IMR-90 (cell line): ENCODE measurements at regions not wholly inside any gene's neighbourhood (a gene's known extent, or its start where the extent isn't known, plus 50 kb on each side); places are given as distances from the start of the nearest gene placed in this dataset.
A peak's percentile ranks its signal among the peaks of the same experiment; 100 is the strongest.

ENCODE experiments used
- ATAC-seq: fragments of 200-7000 bp; cut with Tn5 transposase; 2 replicates; pipeline ENCODE4 v1.9.1; 2020; ENCODE audit warnings: low read depth, mild to moderate bottlenecking, moderate library complexity
- BruUV-seq: library from RNA; stranded (reverse); fragments of 400-500 nt; replicated peaks from 2 replicates; lab custom pipeline; 2021; lab: Mats Ljungman, UMichigan
- CTCF ChIA-PET: fragments of 300-600 bp; formaldehyde crosslinking; extraction: SDS; loops from one replicate; lab custom pipeline; 2021; ENCODE audit warnings: antibody characterized with exemption; lab: Yijun Ruan, JAX
- POLR2A ChIA-PET: fragments of 300-600 bp; sonication (Branson Sonifier 250); formaldehyde crosslinking; loops from one replicate; lab custom pipeline; 2022; ENCODE audit warnings: antibody characterized with exemption; ENCODE audit not compliant: unreplicated experiment; lab: Charles Lee
- DNase-seq: peaks from one replicate; pipeline ENCODE4 v3.0.0; 2013
- H2AFZ ChIP-seq: replicated peaks from 2 replicates; pipeline ENCODE3; 2013; ENCODE audit warnings: low read length, mild to moderate bottlenecking; ENCODE audit not compliant: poor library complexity
- H2AK5ac ChIP-seq: 2 replicates; pipeline ENCODE4 v1.6.1; 2013; ENCODE audit warnings: low read depth, low read length, inconsistent platforms
- H2AK9ac ChIP-seq: replicated peaks from 2 replicates; pipeline ENCODE3; 2013; ENCODE audit warnings: mild to moderate bottlenecking, low read depth, low read length, moderate library complexity; ENCODE audit not compliant: poor library complexity
- H2BK120ac ChIP-seq: 2 replicates; pipeline ENCODE4 v1.6.1; 2013; ENCODE audit warnings: low read depth, low read length, inconsistent platforms
- H2BK15ac ChIP-seq: 3 replicates; pipeline ENCODE4 v1.6.1; 2013; ENCODE audit warnings: low read depth, low read length, inconsistent platforms
- H2BK20ac ChIP-seq: 2 replicates; pipeline ENCODE4 v1.6.1; 2013; ENCODE audit warnings: low read depth, mild to moderate bottlenecking, inconsistent platforms, low read length, moderate library complexity
- H2BK5ac ChIP-seq: 2 replicates; pipeline ENCODE4 v1.6.1; 2013; ENCODE audit warnings: mild to moderate bottlenecking, low read depth, low read length, inconsistent platforms; ENCODE audit not compliant: poor library complexity, severe bottlenecking
- H3K14ac ChIP-seq: replicated peaks from 2 replicates; pipeline ENCODE4 v1.6.1; 2013; ENCODE audit warnings: low read depth, low read length, inconsistent platforms
- H3K18ac ChIP-seq: 2 replicates; pipeline ENCODE4 v1.6.1; 2013; ENCODE audit warnings: low read depth, low read length, control low read depth
- H3K23ac ChIP-seq: 2 replicates; pipeline ENCODE4 v1.6.1; 2013; ENCODE audit warnings: low read depth, low read length, inconsistent platforms
- H3K27ac ChIP-seq: 2 replicates; pipeline ENCODE4 v1.5.1; 2013; ENCODE audit warnings: mild to moderate bottlenecking, control low read depth, low read length; ENCODE audit not compliant: insufficient read depth
- H3K27me3 ChIP-seq: 2 replicates; pipeline ENCODE4 v1.6.1; 2013; ENCODE audit warnings: low read length; ENCODE audit not compliant: control insufficient read depth, insufficient read depth
- H3K36me3 ChIP-seq: 2 replicates; pipeline ENCODE4 v1.6.1; 2013; ENCODE audit warnings: low read length, mixed read lengths; ENCODE audit not compliant: control insufficient read depth, insufficient read depth
- H3K4ac ChIP-seq: 2 replicates; pipeline ENCODE4 v1.6.1; 2013; ENCODE audit warnings: low read depth, low read length, inconsistent platforms
- H3K4me1 ChIP-seq: 2 replicates; pipeline ENCODE4 v1.6.1; 2013; ENCODE audit warnings: low read length, mixed read lengths; ENCODE audit not compliant: control insufficient read depth, insufficient read depth
- H3K4me2 ChIP-seq: 2 replicates; pipeline ENCODE4 v1.6.1; 2013; ENCODE audit warnings: low read depth, mild to moderate bottlenecking, control low read depth, low read length, moderate library complexity
- H3K4me3 ChIP-seq: 2 replicates; pipeline ENCODE4 v1.5.1; 2013; ENCODE audit warnings: low read depth, mild to moderate bottlenecking, control low read depth, low read length, moderate library complexity; ENCODE audit not compliant: insufficient read depth
- H3K56ac ChIP-seq: 2 replicates; pipeline ENCODE4 v1.6.1; 2013; ENCODE audit warnings: low read length, inconsistent platforms; ENCODE audit not compliant: insufficient read depth; ENCODE audit errors: extremely low read depth
- H3K79me1 ChIP-seq, 2 experiments: 2 replicates each; pipeline ENCODE4 v1.6.1; 2013; ENCODE audit warnings: low read length in 2 of 2, inconsistent platforms in 1 of 2, low read depth in 1 of 2
- H3K9ac ChIP-seq: 2 replicates; pipeline ENCODE4 v1.6.1; 2013; ENCODE audit warnings: low read depth, low read length, control low read depth
- H3K9me1 ChIP-seq: 2 replicates; pipeline ENCODE4 v1.6.1; 2013; ENCODE audit warnings: low read length, inconsistent platforms; ENCODE audit not compliant: insufficient read depth
- H3K9me3 ChIP-seq: 2 replicates; pipeline ENCODE4 v1.6.1; 2013; ENCODE audit warnings: low read length; ENCODE audit not compliant: control insufficient read depth, insufficient read depth
- H4K20me1 ChIP-seq: 2 replicates; pipeline ENCODE4 v1.6.1; 2013; ENCODE audit warnings: low read length, inconsistent platforms; ENCODE audit not compliant: insufficient read depth
- H4K5ac ChIP-seq: 2 replicates; pipeline ENCODE4 v1.6.1; 2013; ENCODE audit warnings: mild to moderate bottlenecking, low read depth, low read length, control low read depth
- H4K8ac ChIP-seq, 2 experiments: 2 replicates each; pipeline ENCODE4 v1.6.1; 2013; ENCODE audit warnings: low read depth in 2 of 2, low read length in 2 of 2, control low read depth in 1 of 2, inconsistent platforms in 1 of 2
- H4K91ac ChIP-seq: 2 replicates; pipeline ENCODE4 v1.6.1; 2013; ENCODE audit warnings: low read depth, low read length, inconsistent platforms; ENCODE audit not compliant: insufficient read depth
- BHLHE40 ChIP-seq: fragments of 150-350 bp; IDR thresholded peaks from 2 replicates; pipeline ENCODE4 v1.6.1; 2016; ENCODE audit warnings: mild to moderate bottlenecking, low read depth, low read length
- CEBPB ChIP-seq: IDR thresholded peaks from 2 replicates; pipeline ENCODE4 v1.6.1; 2012; ENCODE audit warnings: low read depth, low read length, improper control_type of control experiment
- CHD1 ChIP-seq: IDR thresholded peaks from 2 replicates; pipeline ENCODE4 v1.6.1; 2012; ENCODE audit warnings: low read depth, low read length, improper control_type of control experiment
- CTCF ChIP-seq: conservative IDR thresholded peaks from 2 replicates; pipeline ENCODE4 v1.5.1; 2012; ENCODE audit warnings: mild to moderate bottlenecking, low read depth, low read length, improper control_type of control experiment
- ELK1 ChIP-seq: fragments of 150-350 bp; IDR thresholded peaks from 2 replicates; pipeline ENCODE4 v1.6.1; 2016; ENCODE audit warnings: low read depth, mild to moderate bottlenecking, low read length, moderate library complexity, borderline replicate concordance
- FOS ChIP-seq: fragments of 150-350 bp; IDR thresholded peaks from 2 replicates; pipeline ENCODE4 v1.6.1; 2016; ENCODE audit warnings: low read depth, low read length
- MAFK ChIP-seq: IDR thresholded peaks from 2 replicates; pipeline ENCODE4 v1.6.1; 2012; ENCODE audit warnings: low read depth, low read length, improper control_type of control experiment
- MAZ ChIP-seq: IDR thresholded peaks from 2 replicates; pipeline ENCODE4 v1.6.1; 2012; ENCODE audit warnings: low read depth, mild to moderate bottlenecking, low read length, improper control_type of control experiment, moderate library complexity, borderline replicate concordance
- MXI1 ChIP-seq: IDR thresholded peaks from 2 replicates; pipeline ENCODE4 v1.6.1; 2012; ENCODE audit warnings: low read depth, mild to moderate bottlenecking, low read length, moderate library complexity, borderline replicate concordance
- NFE2L2 ChIP-seq: fragments of 150-350 bp; IDR thresholded peaks from 2 replicates; pipeline ENCODE4 v1.6.1; 2016; ENCODE audit warnings: low read depth, mild to moderate bottlenecking, low read length
- POLR2A ChIP-seq: IDR thresholded peaks from 2 replicates; pipeline ENCODE4 v1.6.1; 2012; ENCODE audit warnings: mild to moderate bottlenecking, low read depth, low read length
- RFX5 ChIP-seq: IDR thresholded peaks from 2 replicates; pipeline ENCODE4 v1.8.0; 2012; ENCODE audit warnings: low read depth, mild to moderate bottlenecking, low read length, moderate library complexity
- SMC3 ChIP-seq: fragments of 150-350 bp; IDR thresholded peaks from 2 replicates; pipeline ENCODE4 v1.6.1; 2016; ENCODE audit warnings: low read depth, mild to moderate bottlenecking, antibody characterized with exemption, low read length, moderate library complexity
- WGBS, 2 experiments: methylation state at CpG; one replicate each; pipeline versions ENCODE4 v1.1.5 to v1.1.7; 2013; ENCODE audit warnings: missing lambda C conversion rate in 2 of 2; ENCODE audit not compliant: insufficient read length in 1 of 2; ENCODE audit errors: extremely low coverage in 2 of 2; 5-methylcytosine and 5-hydroxymethylcytosine counted together
- dilution Hi-C: fragments of 300-500 bp; cut with HindIII; formaldehyde crosslinking; loops from one replicate; pipeline ENCODE4 v1.14.3; 2018; ENCODE audit warnings: low sequenced_read_pairs; ENCODE audit not compliant: unreplicated experiment
- in situ Hi-C: fragments of 300-500 bp; cut with MboI; formaldehyde crosslinking; loops from 3 replicates; pipeline ENCODE4 v1.14.3; 2019; ENCODE audit warnings: low sequenced_read_pairs, inconsistent platforms, mixed read lengths
- intact Hi-C: fragments of 100-400 bp; cut with micrococcal nuclease; formaldehyde crosslinking; loops from 2 replicates; pipeline ENCODE4 v1.10.0; 2022
- TF ChIP-seq, protein P1 (sequence below): fragments of 150-350 bp; IDR thresholded peaks from 2 replicates; pipeline ENCODE4 v1.6.1; 2017; ENCODE audit warnings: mild to moderate bottlenecking, antibody characterized with exemption, low read length, low read depth

GRCh38 chr2:37830636-37831035 is 94.5 kb upstream of the RMDN2 start:
- dilution Hi-C loops (no loop called here), in situ Hi-C loops (loop anchor here (5.0 kb wide), 1 partner anchor 418 kb away; no protein-coding TSS in a partner anchor), intact Hi-C loops (loop anchor here (5.0 kb wide), 3 partner anchors 118 to 368 kb away; no protein-coding TSS in a partner anchor)
- Histone ChIP-seq H3K36me3 (no peaks in the 10 kb centered on the region), H2AFZ (no peak overlapping the region), H3K27ac (no peak overlapping the region), H2BK20ac (peak overlapping the region; percentile 83), H3K27me3 (no peaks in the 10 kb centered on the region), H3K4ac (peak overlapping the region; percentile 85), H4K8ac (peak overlapping the region; percentile 29 to 59; a peak in 3 of 4 replicates), H3K79me1 (peaks cover 0 to 29% of the 10 kb centered on the region in 2 experiments; a peak in 2 of 4 replicates), H2AK5ac (peak overlapping the region; percentile 69), H4K91ac (peak overlapping the region; percentile 29; the same call in 1 of the 2 replicates), H3K14ac (no peak overlapping the region), H3K9me3 (no peaks in the 10 kb centered on the region), H3K9me1 (peaks cover 18% of the 10 kb centered on the region), H2AK9ac (no peak overlapping the region), H3K23ac (no peak overlapping the region), H4K5ac (no peak overlapping the region; the same call in none of the 2 replicates), H3K56ac (no peak overlapping the region), H4K20me1 (no peaks in the 10 kb centered on the region), H3K4me2 (no peak overlapping the region), H2BK5ac (peak overlapping the region; percentile 73), H3K4me1 (peaks cover 29% of the 10 kb centered on the region), H2BK15ac (peak overlapping the region; percentile 90; the same call in 2 of the 3 replicates), H3K18ac (peak overlapping the region; percentile 83), H3K9ac (no peak overlapping the region), H2BK120ac (peak overlapping the region; percentile 49), H3K4me3 (no peak overlapping the region)
- DNase-seq (no peak), ATAC-seq (no peak)
- CTCF ChIA-PET: interaction anchor here (1.2 kb wide), 1 partner anchor 416 kb away, joined by 4 read pairs; no protein-coding TSS in a partner anchor
- no TSS peak for BruUV-seq
- no peak for TF ChIP-seq SMC3
- no peak for TF ChIP-seq MAFK
- TF ChIP-seq CTCF: no peak
- TF ChIP-seq NFE2L2: no peak
- TF ChIP-seq CEBPB: no peak
- TF ChIP-seq, protein P1, sequence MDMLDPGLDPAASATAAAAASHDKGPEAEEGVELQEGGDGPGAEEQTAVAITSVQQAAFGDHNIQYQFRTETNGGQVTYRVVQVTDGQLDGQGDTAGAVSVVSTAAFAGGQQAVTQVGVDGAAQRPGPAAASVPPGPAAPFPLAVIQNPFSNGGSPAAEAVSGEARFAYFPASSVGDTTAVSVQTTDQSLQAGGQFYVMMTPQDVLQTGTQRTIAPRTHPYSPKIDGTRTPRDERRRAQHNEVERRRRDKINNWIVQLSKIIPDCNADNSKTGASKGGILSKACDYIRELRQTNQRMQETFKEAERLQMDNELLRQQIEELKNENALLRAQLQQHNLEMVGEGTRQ: no peak
- no peak for TF ChIP-seq ELK1
- no peak for TF ChIP-seq POLR2A
- TF ChIP-seq MXI1: no peak
- no peak for TF ChIP-seq MAZ
- TF ChIP-seq BHLHE40: no peak
- TF ChIP-seq RFX5: no peak
- no peak for TF ChIP-seq CHD1
- no peak for TF ChIP-seq FOS
- POLR2A ChIA-PET: interaction anchor here (0.6 kb wide), 2 partner anchors 165 to 248 kb away, joined by 3 read pairs; no protein-coding TSS in a partner anchor
- 100% methylated on average over 1 of the region's 2 CpGs; no CpG with 5 or more reads in 1 of the 2 experiments for WGBS, 2 experiments
